Peyer's patch (tissue), 4 donors: ENCODE measurements at regions not wholly inside any gene's neighbourhood (a gene's known extent, or its start where the extent isn't known, plus 50 kb on each side); places are given as distances from the start of the nearest gene placed in this dataset.

Experiments
- DNase-seq, 3 donors: peaks; one replicate each; pipeline ENCODE4 v3.0.0-alpha.2; 2017 to 2019
- H3K27ac ChIP-seq, 4 donors: fragments of 200-600 bp; sonication (generic); one replicate each; pipeline ENCODE4 v1.5.1; 2016 to 2019
- H3K27me3 ChIP-seq, 2 donors: fragments of 200-600 bp; sonication (generic); one replicate each; pipeline ENCODE4 v1.5.1; 2019
- H3K36me3 ChIP-seq, 3 donors: fragments of 200-600 bp; sonication (generic); one replicate each; pipeline ENCODE4 v1.5.1; 2016 to 2019
- H3K4me1 ChIP-seq, 4 donors: fragments of 200-600 bp; sonication (generic); one replicate each; pipeline ENCODE4 v1.5.1; 2016 to 2019
- H3K4me3 ChIP-seq, 4 donors: fragments of 200-600 bp; sonication (generic); 1 replicate in 3 of 4; 2 replicates in 1 of 4; pipeline ENCODE4 v1.5.1; 2016 to 2019; ENCODE audit warnings: mild to moderate bottlenecking in 1 of 4
- H3K9me3 ChIP-seq, 4 donors: fragments of 200-600 bp; sonication (generic); one replicate each; pipeline ENCODE4 v1.5.1; 2016 to 2019; ENCODE audit warnings: mild to moderate bottlenecking in 1 of 4
- POLR2A ChIP-seq, 2 donors: fragments of 450-650 bp; IDR thresholded peaks; one replicate each; pipeline ENCODE4 v1.5.1; 2017; ENCODE audit warnings: antibody characterized with exemption in 2 of 2, mild to moderate bottlenecking in 2 of 2, moderate library complexity in 2 of 2
- TF ChIP-seq, protein P1 (sequence below), 6 experiments: fragments of 450-650 bp in 4 of 6; fragments of 200-600 bp in 2 of 6; sonication (generic) in 1 of 6; IDR thresholded peaks; one replicate each; pipeline ENCODE4 v1.5.1; 2017 to 2019; ENCODE audit warnings: antibody characterized with exemption in 6 of 6, mild to moderate bottlenecking in 3 of 6, moderate library complexity in 1 of 6

DNA sequence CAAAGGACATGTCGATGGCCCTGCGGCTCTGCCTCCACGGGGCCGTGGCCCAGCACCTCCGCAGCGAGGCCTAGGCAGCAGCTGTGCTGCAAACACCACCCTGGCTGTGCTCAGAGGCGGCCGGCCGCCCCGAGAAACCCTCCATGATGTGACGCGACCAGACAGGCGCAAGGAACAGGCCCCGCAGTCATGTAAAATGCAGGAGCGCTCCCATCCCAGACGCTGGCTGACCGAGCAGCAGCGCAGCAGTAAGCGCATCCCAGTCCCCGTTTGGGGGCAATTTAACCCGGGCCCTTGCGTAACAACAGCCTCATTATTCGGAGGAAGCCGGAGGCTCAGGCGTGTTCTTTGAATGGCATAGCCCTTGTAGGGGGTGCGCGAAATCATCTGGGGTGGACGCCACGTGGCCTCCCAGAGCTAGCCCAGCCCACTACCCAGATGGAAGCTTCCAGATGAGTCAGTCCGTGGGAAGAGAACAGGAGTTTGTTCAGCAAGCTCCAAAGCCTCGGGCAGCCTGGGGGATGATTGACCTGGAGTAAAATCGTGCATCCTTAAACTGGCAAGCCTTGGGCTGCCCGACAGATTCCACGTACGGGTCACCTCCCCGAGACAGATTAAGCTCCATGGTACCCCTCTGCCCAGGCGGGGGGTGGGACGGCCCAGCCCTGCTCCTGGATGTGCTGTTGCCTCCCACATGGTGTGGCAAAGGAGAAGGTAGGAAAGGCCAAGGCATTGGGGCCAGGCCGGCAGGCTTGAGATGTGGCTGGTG lies 124.0 kb downstream of the HMX1 start:
- Histone ChIP-seq H3K27me3 (no peaks in the 10 kb centered on the region), H3K36me3 (no peaks in the 10 kb centered on the region), H3K4me3 (no peak overlapping the region), H3K4me1 (no peaks in the 10 kb centered on the region), H3K27ac (no peak overlapping the region), H3K9me3 (no peaks in the 10 kb centered on the region)
- peak in 1 of 3 donors; percentile 37 for DNase-seq
- TF ChIP-seq, protein P1, sequence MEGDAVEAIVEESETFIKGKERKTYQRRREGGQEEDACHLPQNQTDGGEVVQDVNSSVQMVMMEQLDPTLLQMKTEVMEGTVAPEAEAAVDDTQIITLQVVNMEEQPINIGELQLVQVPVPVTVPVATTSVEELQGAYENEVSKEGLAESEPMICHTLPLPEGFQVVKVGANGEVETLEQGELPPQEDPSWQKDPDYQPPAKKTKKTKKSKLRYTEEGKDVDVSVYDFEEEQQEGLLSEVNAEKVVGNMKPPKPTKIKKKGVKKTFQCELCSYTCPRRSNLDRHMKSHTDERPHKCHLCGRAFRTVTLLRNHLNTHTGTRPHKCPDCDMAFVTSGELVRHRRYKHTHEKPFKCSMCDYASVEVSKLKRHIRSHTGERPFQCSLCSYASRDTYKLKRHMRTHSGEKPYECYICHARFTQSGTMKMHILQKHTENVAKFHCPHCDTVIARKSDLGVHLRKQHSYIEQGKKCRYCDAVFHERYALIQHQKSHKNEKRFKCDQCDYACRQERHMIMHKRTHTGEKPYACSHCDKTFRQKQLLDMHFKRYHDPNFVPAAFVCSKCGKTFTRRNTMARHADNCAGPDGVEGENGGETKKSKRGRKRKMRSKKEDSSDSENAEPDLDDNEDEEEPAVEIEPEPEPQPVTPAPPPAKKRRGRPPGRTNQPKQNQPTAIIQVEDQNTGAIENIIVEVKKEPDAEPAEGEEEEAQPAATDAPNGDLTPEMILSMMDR (IDR thresholded peaks at IDR 0.05), result no peak
- no peak for TF ChIP-seq POLR2A (IDR thresholded peaks at IDR 0.05)

DNA sequence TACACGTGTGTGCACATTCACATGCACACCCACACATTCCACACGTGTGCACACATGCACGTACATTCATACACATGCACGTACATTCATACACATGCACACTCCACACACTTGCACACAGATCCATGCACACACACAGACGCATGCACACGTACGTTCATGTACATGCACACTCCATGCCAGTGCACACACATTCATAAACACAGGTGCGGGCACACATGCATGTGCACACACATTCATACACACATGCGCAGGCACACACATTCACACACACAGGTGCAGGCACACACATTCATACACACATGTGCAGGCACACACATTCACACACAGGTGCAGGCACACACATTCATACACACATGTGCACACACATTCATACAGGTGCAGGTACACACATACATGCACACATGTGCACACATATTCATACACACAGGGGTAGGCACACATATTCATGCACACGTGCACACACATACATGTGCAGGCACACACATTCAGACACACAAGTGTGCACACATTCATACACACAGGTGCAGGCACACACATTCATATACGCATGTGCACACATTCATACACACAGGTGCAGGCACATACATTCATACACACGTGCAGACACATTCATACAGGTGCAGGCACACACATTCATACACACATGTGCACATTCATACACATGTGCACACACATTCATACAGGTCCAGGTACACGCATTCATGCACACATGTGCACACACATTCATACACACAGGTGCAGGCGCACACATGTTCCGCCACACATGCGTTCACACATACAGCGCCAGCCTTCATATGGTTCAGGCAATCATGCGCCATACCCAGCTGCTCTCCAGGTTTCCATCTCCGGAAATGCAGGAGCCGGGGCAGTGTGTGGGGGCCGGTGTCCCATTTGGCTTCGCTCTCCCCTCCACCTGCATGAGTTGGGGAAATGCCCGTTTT lies 124.8 kb downstream of the HMX1 start:
- peak in 2 of 3 donors; percentile 19 to 20 for DNase-seq

DNA sequence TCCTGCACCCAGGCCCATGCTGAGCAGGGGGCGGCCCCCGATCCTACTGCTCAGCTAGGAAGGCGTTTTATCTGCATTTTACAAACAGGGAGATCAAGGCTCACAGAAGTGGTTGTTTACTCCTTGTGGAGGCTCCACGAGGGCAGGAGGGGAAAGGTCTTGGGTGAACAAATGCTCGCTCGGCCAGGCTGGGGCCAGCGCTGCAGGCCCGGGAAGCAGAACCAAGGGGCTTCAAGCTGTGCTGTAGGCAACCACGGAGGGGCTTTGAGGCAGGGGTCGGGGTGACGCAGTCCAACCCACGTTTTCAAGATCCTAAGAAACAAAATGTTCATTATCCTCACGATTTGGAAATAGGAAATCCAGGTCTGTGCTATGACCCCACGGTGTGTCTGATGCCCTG lies 125.8 kb downstream of the HMX1 start:
- DNase-seq, result peak in 2 of 3 donors; percentile 12 to 19
- no peak overlapping the region for H3K4me3 ChIP-seq
- H3K9me3 ChIP-seq, result no peaks in the 10 kb centered on the region
- H3K36me3 ChIP-seq, result no peaks in the 10 kb centered on the region
- TF ChIP-seq, protein P1 (IDR thresholded peaks at IDR 0.05), result no peak
- no peak for TF ChIP-seq POLR2A (IDR thresholded peaks at IDR 0.05)
- H3K27ac ChIP-seq, result no peak overlapping the region
- no peaks in the 10 kb centered on the region for H3K4me1 ChIP-seq
- H3K27me3 ChIP-seq, result no peaks in the 10 kb centered on the region

More for the DNA sequence above, 124.8 kb downstream of the HMX1 start:
- TF ChIP-seq, protein P1 (IDR thresholded peaks at IDR 0.05), result no peak
- TF ChIP-seq POLR2A (IDR thresholded peaks at IDR 0.05), result no peak
- H3K9me3 ChIP-seq, result no peaks in the 10 kb centered on the region
- H3K4me1 ChIP-seq, result no peaks in the 10 kb centered on the region
- H3K27me3 ChIP-seq, result no peaks in the 10 kb centered on the region
- no peaks in the 10 kb centered on the region for H3K36me3 ChIP-seq
- H3K4me3 ChIP-seq, result no peak overlapping the region
- no peak overlapping the region for H3K27ac ChIP-seq

DNA sequence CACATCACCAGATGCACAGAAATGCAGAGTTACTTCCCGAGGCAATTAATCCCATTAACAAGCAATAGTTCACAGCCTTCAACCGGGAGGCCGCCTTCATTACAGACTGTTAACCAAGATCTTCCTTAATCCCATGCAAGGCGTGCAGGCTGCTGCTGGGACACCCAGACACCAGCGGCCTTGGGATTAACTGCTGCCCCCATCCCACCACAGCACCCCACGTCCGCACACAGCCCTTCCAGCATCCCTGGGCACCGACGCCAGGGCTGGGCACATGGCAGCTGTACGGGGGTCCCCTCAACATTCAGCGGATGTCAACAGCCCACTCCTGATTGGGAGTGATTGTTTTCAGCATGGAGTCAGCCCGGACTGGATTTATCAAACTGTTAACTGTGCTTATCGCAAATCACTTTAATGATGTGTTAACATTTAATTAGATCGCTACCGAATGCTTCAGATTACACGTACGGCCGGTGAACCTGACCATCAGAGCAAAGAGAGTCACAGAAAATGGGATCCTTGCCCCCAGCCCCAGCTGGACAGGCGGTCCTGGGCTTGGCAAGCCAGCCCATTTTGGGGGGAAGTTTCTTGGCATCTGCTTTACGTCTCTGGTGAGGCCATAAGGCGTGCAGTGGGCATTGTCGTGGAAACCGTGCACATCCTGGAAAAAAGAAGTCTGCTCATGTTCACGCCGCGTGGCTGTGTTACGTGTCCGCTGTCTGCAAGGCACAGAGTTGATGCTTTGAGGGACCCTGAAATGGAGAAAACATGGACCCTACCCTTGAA lies 126.4 kb downstream of the HMX1 start:
- no peak overlapping the region for H3K4me3 ChIP-seq
- H3K27me3 ChIP-seq, result no peaks in the 10 kb centered on the region
- H3K27ac ChIP-seq, result no peak overlapping the region
- TF ChIP-seq POLR2A (IDR thresholded peaks at IDR 0.05), result no peak
- TF ChIP-seq, protein P1 (IDR thresholded peaks at IDR 0.05), result no peak
- no peaks in the 10 kb centered on the region for H3K36me3 ChIP-seq
- DNase-seq, result peak in 2 of 3 donors; percentile 17 to 23
- H3K4me1 ChIP-seq, result no peaks in the 10 kb centered on the region
- no peaks in the 10 kb centered on the region for H3K9me3 ChIP-seq

- Histone ChIP-seq H3K4me3 (no peak overlapping the region), H3K27me3 (no peaks in the 10 kb centered on the region), H3K36me3 (no peaks in the 10 kb centered on the region), H3K4me1 (no peaks in the 10 kb centered on the region), H3K27ac (no peak overlapping the region), H3K9me3 (no peaks in the 10 kb centered on the region)
- DNase-seq, result peak in 1 of 3 donors; percentile 25
- TF ChIP-seq, protein P1 (IDR thresholded peaks at IDR 0.05), result no peak
- no peak for TF ChIP-seq POLR2A (IDR thresholded peaks at IDR 0.05)
Observed at GRCh38 chr4:8744083-8744805, 127.4 kb downstream of the HMX1 start.
